Gastrocnemius medialis (tissue), 4 donors: ENCODE measurements at regions not wholly inside any gene's neighbourhood (a gene's known extent, or its start where the extent isn't known, plus 50 kb on each side); places are given as distances from the start of the nearest gene placed in this dataset.

Experiments
- ATAC-seq, 2 donors: fragments of 150-250 bp; one replicate each; pipeline ENCODE4 v1.9.1; 2016
- DNase-seq, 2 donors: peaks; one replicate each; pipeline ENCODE4 v3.0.0-alpha.2; 2019
- H3K27ac ChIP-seq, 4 donors: fragments of 200-600 bp; sonication (generic); 1 replicate in 1 of 4; 2 replicates in 3 of 4; pipeline ENCODE4 v1.5.1; 2016 to 2018; ENCODE audit warnings: mild to moderate bottlenecking in 2 of 4, moderate library complexity in 1 of 4
- H3K27me3 ChIP-seq, 3 donors: fragments of 200-600 bp; sonication (generic) in 2 of 3; 1 replicate in 1 of 3; 2 replicates in 2 of 3; pipeline versions ENCODE4 v1.5.1 to v1.6.0; 2016 to 2019; ENCODE audit warnings: mild to moderate bottlenecking in 1 of 3, moderate library complexity in 1 of 3
- H3K36me3 ChIP-seq, 2 donors: fragments of 200-600 bp; sonication (generic) in 1 of 2; one replicate each; pipeline ENCODE4 v1.5.1; 2017 to 2018
- H3K4me1 ChIP-seq, 2 donors: fragments of 200-600 bp; sonication (generic) in 1 of 2; one replicate each; pipeline ENCODE4 v1.5.1; 2016 to 2017; ENCODE audit warnings: mild to moderate bottlenecking in 2 of 2
- H3K4me3 ChIP-seq, 4 donors: fragments of 200-600 bp; sonication (generic) in 3 of 4; 1 replicate in 1 of 4; 2 replicates in 3 of 4; pipeline ENCODE4 v1.5.1; 2016 to 2019; ENCODE audit warnings: mild to moderate bottlenecking in 2 of 4
- H3K9me3 ChIP-seq, 3 donors: fragments of 200-600 bp; sonication (generic) in 2 of 3; 1 replicate in 1 of 3; 2 replicates in 2 of 3; pipeline ENCODE4 v1.5.1; 2016 to 2019
- CTCF ChIP-seq, 5 experiments: fragments of 450-650 bp in 3 of 5; fragments of 200-600 bp in 2 of 5; sonication (generic) in 2 of 5; IDR thresholded peaks in 4 of 5; conservative IDR thresholded peaks in 1 of 5; 1 replicate in 4 of 5; 2 replicates in 1 of 5; pipeline ENCODE4 v1.5.1; 2016 to 2019; ENCODE audit warnings: antibody characterized with exemption in 5 of 5, mild to moderate bottlenecking in 3 of 5, moderate library complexity in 3 of 5
- POLR2A ChIP-seq, 2 donors: fragments of 450-650 bp; IDR thresholded peaks; one replicate each; pipeline ENCODE4 v1.6.1; 2017; ENCODE audit warnings: antibody characterized with exemption in 2 of 2, mild to moderate bottlenecking in 2 of 2, moderate library complexity in 2 of 2
- in situ Hi-C, 4 donors: fragments of 200-750 bp; cut with MboI; loops; one replicate each; pipeline versions ENCODE4 v1.15.0 to v1.8.0; 2017; ENCODE audit warnings: low sequenced_read_pairs in 4 of 4
- intact Hi-C: fragments of 100-400 bp; cut with DNase I; formaldehyde crosslinking; loops from one replicate; pipeline ENCODE4 v1.15.1; 2023; ENCODE audit warnings: low total_unique reads

GRCh38 chr2:18500333-18500732, 60.1 kb downstream of the RDH14 start:
- DNase-seq = no peak
- intact Hi-C loops = no loop called here
- no peaks in the 10 kb centered on the region for H3K36me3 ChIP-seq
- no peaks in the 10 kb centered on the region for H3K27me3 ChIP-seq
- in situ Hi-C loops = loop anchor here (25.0 kb wide), 2 partner anchors 862 to 1362 kb away; partner anchors contain the start of gene OSR1 (in 4 of the 4)
- no peaks in the 10 kb centered on the region for H3K9me3 ChIP-seq
- H3K4me3 ChIP-seq = no peak overlapping the region
- no peak for ATAC-seq
- H3K4me1 ChIP-seq = peaks cover 0 to 9% of the 10 kb centered on the region in 2 donors
- no peak for TF ChIP-seq POLR2A (IDR thresholded peaks at IDR 0.05)
- no peak for TF ChIP-seq CTCF (IDR thresholded peaks at IDR 0.05 in 4 of 5, conservative IDR thresholded peaks at IDR 0.05 in 1 of 5)
- H3K27ac ChIP-seq = no peak overlapping the region

DNA sequence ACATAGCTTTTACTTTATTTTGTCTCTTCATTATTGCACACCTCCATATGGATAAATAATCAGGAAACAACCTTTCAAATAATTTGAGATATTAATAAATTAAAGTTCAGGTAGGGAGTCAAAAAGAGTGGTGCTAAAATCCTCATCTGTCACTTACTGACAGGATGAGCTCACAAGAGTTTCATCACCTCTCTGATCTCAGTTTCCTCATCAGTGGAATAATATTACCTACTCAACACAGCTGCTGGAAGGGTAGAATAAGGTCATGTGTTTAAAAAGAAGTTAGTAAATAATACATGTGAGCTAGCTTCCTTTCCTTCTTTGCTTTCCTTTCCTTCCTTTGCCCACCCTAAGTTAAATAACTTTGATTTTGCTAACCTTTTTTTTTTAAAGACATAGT, 61.9 kb downstream of the RDH14 start:
- in situ Hi-C loops = no loop called here
- intact Hi-C loops = no loop called here
- H3K36me3 ChIP-seq = no peaks in the 10 kb centered on the region
- TF ChIP-seq POLR2A (IDR thresholded peaks at IDR 0.05) (no peak), CTCF (IDR thresholded peaks at IDR 0.05 in 4 of 5, conservative IDR thresholded peaks at IDR 0.05 in 1 of 5) (no peak)
- ATAC-seq (peak; percentile 99), DNase-seq (no peak)
- peak overlapping the region in 3 of 4 donors; percentile 12 to 61 (median 59) for H3K27ac ChIP-seq
- no peaks in the 10 kb centered on the region for H3K27me3 ChIP-seq
- H3K9me3 ChIP-seq = no peaks in the 10 kb centered on the region
- H3K4me3 ChIP-seq = no peak overlapping the region
- peaks cover 0 to 9% of the 10 kb centered on the region in 2 donors for H3K4me1 ChIP-seq

- ATAC-seq (no peak), DNase-seq (no peak)
- H3K36me3 ChIP-seq = no peaks in the 10 kb centered on the region
- intact Hi-C loops (no loop called here), in situ Hi-C loops (no loop called here)
- no peak overlapping the region for H3K4me3 ChIP-seq
- no peaks in the 10 kb centered on the region for H3K9me3 ChIP-seq
- no peak overlapping the region for H3K27ac ChIP-seq
- no peak for TF ChIP-seq POLR2A (IDR thresholded peaks at IDR 0.05)
- TF ChIP-seq CTCF (IDR thresholded peaks at IDR 0.05 in 4 of 5, conservative IDR thresholded peaks at IDR 0.05 in 1 of 5) = no peak
- peaks cover 0 to 9% of the 10 kb centered on the region in 2 donors for H3K4me1 ChIP-seq
- no peaks in the 10 kb centered on the region for H3K27me3 ChIP-seq
Measured at GRCh38 chr2:18496516-18496915, 63.9 kb downstream of the RDH14 start.

DNA sequence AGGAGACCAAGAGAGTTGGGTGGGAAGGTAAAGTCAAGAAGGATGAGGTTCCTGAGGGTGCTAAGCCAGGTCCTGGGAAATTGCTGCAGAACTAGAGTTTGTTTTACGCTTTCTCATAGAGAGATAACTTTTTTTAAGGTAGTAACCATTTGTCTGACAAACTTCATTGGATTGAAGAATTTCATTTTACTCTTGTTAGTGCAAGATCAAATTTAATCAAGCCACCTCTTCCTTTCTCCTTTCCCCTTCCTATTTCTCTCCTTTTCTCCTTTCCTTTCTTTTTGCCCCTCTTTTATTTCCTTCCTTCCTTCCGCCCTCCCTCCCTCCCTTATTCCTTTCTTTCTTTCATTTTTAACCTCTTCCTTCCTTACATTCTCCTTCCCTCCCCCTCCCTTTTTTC, 65.4 kb downstream of the RDH14 start:
- no peak overlapping the region for H3K4me3 ChIP-seq
- in situ Hi-C loops (no loop called here), intact Hi-C loops (no loop called here)
- no peaks in the 10 kb centered on the region for H3K9me3 ChIP-seq
- TF ChIP-seq POLR2A (IDR thresholded peaks at IDR 0.05) (no peak), CTCF (IDR thresholded peaks at IDR 0.05 in 4 of 5, conservative IDR thresholded peaks at IDR 0.05 in 1 of 5) (no peak)
- no peak for ATAC-seq
- no peaks in the 10 kb centered on the region for H3K36me3 ChIP-seq
- peaks cover 0 to 9% of the 10 kb centered on the region in 2 donors for H3K4me1 ChIP-seq
- DNase-seq = no peak
- H3K27ac ChIP-seq = no peak overlapping the region
- no peaks in the 10 kb centered on the region for H3K27me3 ChIP-seq

- Histone ChIP-seq H3K27ac (no peak overlapping the region), H3K9me3 (no peaks in the 10 kb centered on the region), H3K4me3 (no peak overlapping the region), H3K27me3 (no peaks in the 10 kb centered on the region), H3K4me1 (no peaks in the 10 kb centered on the region), H3K36me3 (no peaks in the 10 kb centered on the region)
- no peak for ATAC-seq
- DNase-seq = no peak
- no peak for TF ChIP-seq CTCF (IDR thresholded peaks at IDR 0.05 in 4 of 5, conservative IDR thresholded peaks at IDR 0.05 in 1 of 5)
- no peak for TF ChIP-seq POLR2A (IDR thresholded peaks at IDR 0.05)
- intact Hi-C loops (no loop called here), in situ Hi-C loops (no loop called here)
Measured at GRCh38 chr2:18492721-18493120, 67.7 kb downstream of the RDH14 start.
